ENCODE measurements at regions not wholly inside any gene's neighbourhood (a gene's known extent, or its start where the extent isn't known, plus 50 kb on each side); places are given as distances from the start of the nearest gene placed in this dataset.

DNA sequence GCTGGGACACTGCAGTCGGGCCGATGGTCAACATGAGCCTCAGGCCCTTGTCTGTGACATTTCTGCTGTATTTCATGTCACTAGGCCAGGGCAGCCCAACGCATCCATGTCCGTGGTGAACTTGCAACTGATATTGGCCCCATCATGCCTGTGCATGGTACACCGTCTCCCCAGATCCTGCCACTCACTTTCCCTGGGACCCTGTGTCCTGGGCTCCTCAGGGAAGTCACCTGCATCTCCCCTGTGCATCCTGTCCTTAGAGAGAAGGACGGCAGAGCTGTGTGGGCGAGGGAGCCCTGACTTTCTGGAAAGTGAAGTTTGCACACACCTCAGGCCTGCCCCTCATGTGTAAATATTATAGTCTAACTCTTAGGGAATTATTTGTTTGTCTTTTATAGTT lies 123.3 kb downstream of the ACKR3 start:
- DNase-seq = no peak

DNA sequence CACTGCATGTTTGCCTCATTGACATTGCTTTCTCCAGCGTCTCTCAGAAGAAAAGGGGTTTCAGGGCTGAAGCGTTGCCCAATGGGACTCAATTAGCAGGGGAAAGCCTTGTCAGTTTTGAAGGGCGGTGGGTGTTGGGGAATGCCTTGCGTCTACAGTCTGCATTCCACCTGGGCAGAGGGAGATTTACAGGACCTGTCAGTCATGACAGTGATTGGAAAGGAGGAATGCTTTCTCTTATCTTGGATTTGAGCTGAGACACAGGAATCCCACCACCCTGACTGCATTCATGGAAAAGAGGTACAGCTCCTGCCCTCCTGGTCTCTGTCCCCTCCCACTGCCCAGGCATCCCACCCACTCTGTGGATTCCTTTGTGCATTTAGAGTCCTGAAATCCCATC lies 123.9 kb downstream of the ACKR3 start:
- DNase-seq = no peak

DNA sequence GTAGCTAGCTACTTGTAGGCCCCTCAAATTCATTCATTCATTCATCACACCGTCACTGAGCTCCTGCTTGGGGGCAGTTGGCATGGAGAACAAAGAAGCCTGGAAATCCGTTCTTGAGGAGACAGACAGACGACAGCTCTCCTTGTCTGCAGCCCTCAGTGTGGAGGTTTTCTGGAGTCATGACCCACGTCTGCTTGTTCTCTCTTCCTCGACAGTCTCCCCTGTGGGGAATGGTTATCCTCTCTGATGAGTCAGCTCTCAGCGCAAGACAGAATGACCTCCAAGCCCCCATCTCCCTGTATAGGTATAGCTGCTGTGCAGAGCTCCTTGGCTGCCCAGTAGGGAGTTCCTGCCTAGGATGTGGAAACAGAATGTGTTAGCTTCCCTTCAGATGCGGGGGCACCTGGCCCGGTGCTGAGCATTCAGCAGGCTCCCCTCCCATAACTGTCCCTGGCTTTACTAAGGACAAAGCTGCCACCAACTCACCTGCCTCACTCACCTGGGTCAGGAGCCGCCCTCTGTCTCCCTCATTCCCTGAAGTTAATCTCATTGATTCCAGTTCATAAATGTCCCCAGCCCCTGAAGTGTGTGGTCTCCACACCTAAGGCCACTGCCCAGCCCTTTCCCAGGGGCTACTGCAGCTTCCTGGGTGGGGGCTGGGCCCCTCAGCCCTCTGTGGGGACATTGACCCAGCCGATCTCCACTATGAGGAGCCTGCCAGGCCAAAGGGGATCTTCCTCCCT lies 124.7 kb downstream of the ACKR3 start:
- no peak for DNase-seq

DNA sequence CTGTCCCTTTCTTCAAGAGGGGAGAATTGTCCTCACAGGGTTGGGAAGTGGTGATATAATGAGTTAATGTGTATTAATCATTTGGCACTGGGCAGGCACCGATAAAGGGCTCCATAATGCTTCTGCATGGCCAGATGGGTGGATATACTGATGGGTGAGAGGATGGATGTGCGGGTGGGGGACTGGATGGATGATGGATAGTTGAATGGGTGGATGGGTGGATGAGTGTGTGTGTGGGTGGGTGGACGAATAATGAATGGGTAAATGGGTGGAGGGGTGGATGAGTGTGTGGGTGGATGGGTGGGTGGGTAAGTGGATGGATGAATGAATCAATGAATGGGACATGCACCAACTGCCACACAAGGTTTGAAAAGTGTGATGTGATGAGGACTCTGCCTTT lies 127.2 kb downstream of the ACKR3 start:
- DNase-seq = no peak

DNA sequence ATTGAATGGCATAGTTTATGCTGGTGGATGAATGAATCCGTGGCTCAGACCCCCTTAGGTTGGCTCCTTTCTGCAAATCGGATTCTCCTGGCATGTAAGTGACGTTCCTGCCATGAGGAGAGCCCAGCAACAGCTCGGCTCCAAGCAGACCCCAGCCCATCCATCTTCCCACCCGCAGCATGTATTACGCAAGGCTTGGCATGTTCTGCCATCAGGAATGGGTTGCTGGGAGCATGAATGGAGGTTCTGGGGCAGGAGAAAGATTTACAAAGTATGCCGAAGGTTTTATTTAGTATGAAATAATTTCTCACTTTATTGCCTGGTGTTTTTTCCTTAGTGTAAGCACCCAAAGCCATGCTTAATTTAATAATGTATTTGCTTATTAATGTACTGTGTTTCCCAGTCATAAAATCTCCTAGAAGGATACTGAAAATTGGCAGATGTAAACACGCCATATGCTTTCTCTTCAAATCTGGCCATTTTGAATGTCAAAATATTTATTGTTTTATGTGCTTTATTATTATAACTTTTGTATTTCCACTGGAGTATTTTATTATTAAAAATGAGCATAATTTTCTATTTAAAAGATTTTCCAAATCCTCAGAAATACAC lies 128.5 kb downstream of the ACKR3 start:
- no peak for DNase-seq

DNA sequence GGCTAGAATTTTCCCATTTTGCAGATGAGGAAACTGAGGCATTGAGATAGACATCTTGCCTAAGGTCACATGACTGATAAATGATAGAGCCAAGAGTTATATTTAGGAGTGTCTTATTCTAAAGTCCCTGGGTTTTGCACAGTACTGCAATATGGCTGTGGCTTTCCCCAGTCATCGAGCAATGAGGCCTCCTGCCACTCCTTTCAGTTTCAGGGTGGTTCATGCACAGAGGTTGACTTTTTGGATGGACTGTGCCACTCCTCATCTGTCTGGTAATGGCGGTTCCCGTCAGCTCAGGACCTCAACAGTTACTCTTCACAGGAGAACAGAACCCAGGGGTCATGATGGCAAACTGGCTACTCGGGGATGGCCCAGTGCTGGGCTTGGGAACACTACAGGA lies 131.1 kb downstream of the ACKR3 start:
- DNase-seq = no peak

DNA sequence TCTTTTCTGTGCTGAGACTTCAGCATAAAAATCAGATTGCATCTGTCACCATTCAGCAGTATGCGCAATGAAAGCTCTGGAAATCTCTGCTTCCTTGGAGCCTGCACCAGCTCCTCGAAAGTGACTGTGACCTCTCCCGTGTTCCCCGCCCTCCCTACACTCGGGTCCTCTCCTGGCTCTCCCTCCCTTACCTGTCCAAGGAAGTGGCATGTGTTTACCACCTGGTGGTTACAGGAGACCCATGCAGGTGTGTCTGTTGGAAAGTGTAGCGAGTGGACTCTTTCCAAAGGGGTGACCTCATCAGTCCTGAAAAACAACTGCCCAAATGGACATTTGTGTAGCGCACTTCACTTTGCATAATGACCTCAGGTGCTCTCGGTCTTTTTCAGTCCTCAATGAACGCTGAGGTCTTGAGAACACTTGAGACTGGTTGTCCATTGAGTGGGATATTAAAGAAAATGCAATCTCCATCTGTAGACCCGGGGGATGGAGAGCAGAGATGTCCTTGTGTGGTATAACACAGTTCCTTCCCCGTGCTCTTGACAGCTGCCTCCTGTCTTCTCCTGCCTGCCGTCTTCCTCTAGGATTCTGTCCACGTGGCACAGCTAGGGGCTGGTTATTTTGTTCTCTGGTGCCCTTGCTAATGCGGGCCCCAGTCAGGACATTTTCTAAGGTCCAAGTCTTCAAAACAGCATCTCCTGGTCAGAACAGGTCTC lies 133.2 kb downstream of the ACKR3 start:
- no peak for DNase-seq

DNA sequence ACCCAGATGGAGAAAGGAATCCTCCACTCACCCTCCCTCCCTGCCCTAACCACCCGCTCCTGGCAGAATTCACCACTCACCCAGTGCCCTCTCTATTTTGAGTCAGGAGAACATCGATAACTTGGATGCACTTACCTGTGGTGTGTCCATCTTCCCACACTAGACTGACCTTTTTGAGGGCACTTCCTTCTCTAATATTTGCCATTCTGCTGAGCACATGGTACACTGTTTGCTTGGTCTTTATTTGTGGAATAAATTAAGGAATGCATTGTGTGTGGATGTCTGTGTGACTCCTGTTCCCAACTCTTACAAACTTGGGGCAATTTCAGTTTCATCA lies 133.7 kb downstream of the ACKR3 start:
- DNase-seq = no peak

DNA sequence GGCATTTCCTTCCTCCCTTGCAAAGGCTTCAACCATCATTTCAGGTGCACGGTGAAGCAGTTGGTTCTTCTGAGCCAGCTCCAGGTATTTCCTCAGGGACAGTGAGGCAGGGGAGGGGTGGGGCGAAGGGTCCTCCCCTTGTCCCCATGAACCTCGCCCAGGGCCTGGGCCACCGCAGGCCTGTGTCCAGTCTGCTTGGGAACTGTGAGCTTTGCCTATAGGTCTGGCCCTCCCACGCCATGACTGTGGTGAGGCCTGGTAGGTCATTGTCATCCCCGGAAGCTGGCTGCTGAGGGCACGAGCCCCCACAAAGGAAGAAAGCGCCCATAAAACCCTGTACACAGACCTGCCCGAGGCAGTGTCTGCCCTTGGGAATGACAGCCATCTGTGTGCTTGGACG lies 134.3 kb downstream of the ACKR3 start:
- DNase-seq = no peak

DNA sequence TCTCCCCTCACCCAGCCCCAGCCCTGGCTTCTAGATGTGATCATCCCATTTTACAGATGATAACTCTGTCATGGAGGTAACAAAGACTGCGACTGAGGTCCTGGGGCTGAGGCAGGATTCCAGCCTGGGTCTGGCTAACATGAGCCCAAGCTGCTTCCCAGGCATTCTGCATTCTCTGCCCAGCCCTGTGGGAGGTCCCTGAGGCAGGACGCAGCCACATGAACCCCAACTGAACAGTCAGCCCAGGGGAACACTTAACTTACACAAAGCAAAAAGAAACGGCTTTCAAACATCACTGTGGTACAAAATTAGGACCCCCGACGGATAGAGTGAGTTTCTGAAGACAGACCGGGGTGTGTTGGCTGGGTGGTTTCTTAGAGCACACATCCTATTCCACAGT lies 135.3 kb downstream of the ACKR3 start:
- DNase-seq = no peak

DNA sequence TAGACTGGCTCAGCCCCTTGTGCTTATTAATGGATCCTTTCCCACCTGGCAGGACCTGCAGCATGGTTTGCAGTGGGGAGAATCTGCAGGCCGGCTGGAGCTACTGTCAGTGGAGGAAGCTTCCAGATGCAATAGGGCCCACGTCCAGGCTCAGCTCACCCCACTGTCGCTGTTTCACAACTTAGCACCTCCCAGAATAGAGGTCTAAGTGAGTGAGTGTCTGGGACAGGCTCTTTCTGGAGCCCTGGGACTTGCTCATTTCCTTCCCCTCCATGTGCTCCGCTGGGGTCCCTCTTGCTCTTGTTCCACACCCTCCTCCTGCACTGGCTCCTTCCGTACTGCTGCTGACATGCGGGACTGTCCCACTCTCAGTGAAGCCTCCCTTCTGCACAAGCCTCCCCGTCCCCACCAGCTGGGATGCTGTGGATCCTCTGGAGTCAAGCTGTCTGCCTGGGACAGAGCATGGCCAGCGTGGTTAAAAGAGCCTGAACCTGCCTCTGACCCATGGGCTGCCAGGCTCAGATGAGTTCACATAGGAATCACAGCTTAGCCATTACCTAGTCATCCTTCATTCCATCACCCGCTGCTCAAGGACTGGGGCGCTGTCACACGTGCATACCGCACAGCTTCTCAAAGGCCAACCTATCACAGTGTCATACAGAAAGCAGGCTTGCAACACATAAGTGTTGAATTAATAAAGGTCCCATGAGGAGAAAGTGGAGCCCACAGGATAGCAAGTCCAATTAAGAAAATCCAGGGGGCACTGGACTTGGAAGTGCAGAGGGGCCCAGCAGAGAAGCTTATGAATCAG lies 135.9 kb downstream of the ACKR3 start:
- DNase-seq = no peak

DNA sequence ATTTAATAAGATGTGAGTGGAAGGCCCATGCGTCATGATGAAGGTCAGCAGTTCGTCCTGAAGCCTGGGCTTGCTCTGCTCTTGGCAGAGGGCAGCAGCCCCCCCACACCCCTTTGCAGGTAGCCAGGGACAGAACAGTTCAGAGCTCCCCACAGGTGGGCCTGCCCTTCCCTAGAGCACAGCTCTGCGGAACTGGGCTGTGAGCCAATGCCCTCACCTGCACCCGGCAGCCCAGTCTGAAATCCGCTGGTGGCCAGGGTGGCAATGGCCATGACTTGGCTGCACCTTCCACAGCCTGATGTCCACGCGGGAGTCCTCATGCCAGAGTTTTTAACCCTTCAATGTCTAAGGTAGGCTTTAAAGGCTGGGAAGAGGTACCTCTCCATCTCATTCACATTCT lies 136.7 kb downstream of the ACKR3 start:
- no peak for DNase-seq

DNA sequence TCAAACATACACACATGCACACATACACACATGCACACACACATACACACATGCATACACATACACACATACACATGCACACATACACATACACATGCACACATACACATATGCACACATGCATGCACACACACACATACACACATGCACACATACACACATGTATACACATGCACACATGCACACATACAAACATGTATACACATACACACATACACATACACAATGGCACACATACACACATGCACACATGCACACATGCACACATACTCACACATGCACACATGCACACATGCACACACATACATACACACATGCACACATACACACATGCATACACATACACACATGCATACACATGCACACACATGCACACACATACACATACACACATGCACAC lies 137.2 kb downstream of the ACKR3 start:
- no peak for DNase-seq

DNA sequence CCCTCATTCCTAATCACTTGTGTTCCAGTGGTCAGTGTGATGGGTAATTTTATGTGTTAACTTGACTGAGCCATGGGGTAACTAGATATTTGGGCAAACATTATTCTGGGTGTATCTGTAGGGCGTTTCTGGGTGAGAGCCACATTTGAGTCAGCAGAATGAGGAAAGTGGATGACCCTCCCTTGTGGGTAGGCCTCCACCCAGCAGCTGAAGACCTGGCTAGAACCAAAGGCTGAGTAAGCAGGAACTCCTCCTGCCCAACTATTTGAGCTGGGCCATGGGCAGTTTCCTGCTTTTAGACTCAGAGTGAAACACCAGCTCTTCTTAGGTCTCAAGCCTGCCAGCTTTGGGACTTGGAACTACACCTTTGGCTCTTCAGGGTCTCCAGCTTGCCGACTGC lies 141.8 kb downstream of the ACKR3 start:
- no peak for DNase-seq

DNA sequence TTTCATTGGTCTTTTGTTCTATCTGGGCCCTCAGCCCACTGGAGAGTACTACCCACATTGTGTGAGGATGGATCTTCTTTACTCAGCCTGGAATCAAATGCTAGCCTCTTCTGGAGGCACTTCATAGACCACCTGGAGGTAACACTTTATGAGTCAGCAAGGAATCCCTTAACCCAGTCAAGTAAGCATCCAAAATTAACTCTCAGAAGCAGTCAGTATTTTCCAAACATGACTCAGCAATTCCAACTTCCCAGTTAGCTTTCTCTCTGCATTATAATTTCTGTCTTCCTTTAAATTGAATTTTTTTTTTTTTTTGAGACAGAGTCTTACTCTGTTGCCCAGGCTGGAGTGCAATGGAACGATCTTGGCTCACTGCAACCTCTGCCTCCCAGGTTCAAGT lies 142.7 kb downstream of the ACKR3 start:
- DNase-seq = no peak

DNA sequence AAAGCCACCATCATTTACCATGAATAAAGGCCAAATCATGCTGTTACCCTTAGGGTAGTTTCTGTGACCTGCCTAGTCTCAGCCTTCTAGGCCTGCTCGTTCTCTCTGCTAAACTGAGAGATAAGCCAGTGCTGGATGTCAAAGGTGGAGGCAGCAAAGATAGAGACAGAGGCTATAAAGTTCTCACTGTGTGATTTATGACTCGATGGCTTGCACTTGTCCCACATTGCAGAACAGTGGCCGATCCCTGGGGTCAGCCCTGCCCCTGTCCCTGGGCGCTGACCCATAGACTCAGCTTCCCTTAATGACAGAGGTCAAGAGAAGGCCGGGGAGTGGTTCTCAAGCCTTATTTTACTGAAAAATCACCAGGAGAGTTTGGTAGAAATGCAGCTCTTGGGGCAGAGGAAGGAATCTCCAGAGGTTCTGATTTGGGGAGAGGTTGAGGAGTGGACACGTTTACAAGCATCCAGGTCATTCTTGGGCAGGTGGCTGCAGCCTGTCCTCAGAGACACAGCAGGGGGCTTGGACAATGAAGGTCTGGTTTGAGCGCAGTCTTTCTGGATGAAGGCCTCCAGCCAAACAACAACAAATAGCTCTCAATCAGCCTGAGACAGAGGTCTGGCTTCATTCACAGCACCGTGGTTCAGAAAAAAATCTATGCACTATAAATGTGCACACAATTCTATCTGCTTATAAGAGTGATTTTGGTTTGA lies 143.5 kb downstream of the ACKR3 start:
- no peak for DNase-seq

DNA sequence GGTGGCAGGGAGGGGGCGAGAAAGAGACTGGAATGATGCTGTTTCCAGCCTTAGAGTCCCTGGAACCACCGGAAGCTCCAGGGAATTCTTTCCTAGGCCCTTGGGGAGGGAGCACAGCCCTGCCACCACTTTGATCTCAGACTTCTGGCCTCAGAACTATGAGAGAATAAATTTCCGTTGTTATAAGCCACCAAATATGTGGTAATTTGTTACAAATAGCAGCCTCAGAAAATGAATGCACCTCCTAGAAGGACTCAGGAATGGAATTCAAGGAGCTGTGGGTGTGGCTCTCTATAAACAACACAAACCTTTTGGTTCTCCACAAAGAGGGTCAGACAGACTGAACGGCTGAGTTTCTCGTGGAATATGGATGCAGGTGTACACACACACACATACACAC lies 144.5 kb downstream of the ACKR3 start:
- no peak for DNase-seq

DNA sequence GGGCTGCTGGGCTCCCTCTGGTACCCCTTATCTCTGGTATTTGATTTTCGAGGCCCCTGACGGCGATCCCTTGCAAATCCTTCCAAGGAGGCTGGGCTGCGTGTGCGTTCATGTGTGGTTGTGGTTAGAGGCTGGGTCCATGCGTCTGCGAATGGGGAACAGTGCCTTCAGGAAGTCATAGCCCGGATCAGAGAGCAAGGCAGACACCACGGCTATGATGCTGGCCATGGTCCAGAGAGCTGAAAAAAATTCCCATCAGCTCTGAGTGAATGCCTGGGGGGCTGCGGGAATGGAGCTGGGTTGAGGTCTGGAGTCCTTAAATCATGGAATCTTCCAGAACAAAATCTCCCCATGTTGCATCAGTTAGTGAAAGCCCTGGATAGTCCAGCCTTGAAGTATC lies 145.5 kb downstream of the ACKR3 start:
- no peak for DNase-seq

DNA sequence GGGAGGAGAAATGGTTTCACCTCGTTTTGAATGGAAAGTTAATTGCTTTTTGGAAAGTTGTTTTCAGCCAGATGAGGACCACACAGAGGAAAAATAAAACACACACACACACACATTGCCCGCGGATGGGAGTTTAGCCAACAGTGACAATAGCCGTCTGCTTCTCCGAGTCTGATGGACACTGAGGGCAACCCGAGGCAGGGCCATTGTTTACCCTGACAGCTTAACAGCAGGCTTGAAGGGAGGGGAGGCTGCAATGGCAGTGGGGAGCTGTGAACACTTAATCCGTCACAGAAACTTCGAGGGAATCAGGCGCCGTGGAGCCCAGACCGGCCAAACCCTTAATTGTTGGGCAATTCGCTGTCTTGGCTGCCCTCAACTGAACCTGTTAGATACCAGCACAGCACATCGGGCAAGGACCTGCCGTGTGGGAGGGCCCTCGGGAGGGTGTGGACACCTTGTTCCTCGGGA lies 145.9 kb downstream of the ACKR3 start:
- no peak for DNase-seq

DNA sequence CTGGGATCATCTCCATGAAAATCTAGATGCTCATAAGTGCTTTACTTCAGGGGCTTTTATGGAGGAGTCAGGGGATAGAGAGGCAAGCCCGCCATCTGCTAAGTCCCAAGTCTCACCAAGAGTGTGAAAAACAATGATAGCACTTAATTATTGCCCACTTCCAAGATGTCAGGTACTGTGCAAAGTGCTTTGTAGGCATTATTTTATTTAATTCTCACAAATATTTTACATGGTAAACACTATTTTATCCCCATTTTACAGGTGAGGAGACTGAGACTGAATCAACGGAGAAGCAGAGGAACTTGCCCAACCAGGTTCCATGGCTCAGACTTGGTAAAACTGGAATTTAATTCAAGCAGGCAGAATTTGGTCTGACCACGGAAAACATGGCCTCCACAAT lies 147.5 kb downstream of the ACKR3 start:
- DNase-seq = no peak

DNA sequence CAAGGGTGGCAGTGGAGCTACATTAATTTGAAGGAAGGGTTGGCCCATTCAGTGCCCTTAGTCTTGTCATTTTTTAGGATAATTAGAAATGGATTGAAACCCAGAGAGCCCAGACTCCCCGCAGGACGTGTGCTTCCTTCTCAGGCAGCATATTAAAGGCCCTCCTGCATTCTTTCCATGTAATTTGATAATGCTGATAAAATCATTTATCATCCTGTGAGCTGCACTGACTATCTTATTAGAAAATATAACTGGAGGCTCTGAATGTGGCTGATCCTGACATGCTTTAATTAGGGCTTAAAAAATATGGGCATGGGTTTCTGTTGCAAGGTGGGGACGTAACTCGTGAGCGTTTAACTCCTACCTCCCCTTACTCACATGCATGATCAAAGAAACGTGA lies 148.1 kb downstream of the ACKR3 start:
- DNase-seq = no peak

DNA sequence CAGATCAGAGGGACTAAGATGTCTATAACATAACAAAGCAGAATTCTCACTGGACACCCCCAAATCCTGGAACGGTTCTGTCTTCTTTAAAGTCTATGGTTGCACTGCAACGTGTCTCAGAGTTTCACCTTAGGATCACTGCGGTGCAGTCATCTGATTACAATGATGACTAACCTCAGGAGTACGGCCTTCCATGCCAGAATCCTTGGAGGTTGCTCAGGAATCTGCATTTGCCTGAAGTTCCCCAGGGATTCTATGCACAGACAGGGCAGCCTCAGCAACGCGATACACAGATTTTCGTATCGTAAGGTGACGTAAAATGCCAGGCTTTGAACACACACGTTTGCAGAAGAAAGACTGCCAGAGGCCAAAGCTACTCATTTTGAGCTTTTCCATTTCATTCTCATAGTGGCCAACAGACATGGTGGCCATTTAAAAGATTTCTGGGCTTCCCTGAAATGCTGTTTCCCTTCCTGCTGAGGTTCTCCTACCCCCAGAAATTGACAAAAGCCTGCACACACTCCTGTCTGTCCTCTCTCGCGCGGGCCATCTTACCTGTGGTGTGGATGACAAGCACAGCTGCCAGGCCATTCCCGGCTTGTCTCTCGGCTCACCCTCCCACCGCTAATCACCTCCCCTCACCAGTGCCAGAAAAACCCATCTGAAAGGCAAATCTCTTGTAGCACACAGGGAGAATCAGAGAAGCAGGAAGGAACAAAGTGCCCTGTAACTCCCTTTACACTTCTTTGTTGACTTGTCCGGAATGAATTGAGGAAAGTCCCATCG lies 148.8 kb downstream of the ACKR3 start:
- DNase-seq = no peak
